ENCODE measurements at regions not wholly inside any gene's neighbourhood (a gene's known extent, or its start where the extent isn't known, plus 50 kb on each side); places are given as distances from the start of the nearest gene placed in this dataset.
A peak's percentile ranks its signal among the peaks of the same experiment; 100 is the strongest.

GRCh38 chr2:172300851-172301250 lies 126.5 kb upstream of the ITGA6 start:
- Mint-ChIP-seq H3K4me1 (ENCODE audit: low read depth, unreplicated experiment) (peaks cover 11% of the 10 kb centered on the region), H3K4me3 (ENCODE audit: unreplicated experiment) (no peak overlapping the region), H3K27ac (ENCODE audit: unreplicated experiment) (no peak overlapping the region), H3K9me3 (ENCODE audit: unreplicated experiment) (no peaks in the 10 kb centered on the region), H3K27me3 (ENCODE audit: insufficient read depth, unreplicated experiment) (peaks cover 12% of the 10 kb centered on the region), H3K36me3 (ENCODE audit: insufficient read depth, unreplicated experiment) (no peaks in the 10 kb centered on the region)
- DNase-seq, result peak in 1 of 2 experiments; percentile 17
- no peaks in the 10 kb centered on the region for H3K36me3 ChIP-seq (ENCODE audit: control insufficient read depth, insufficient read depth, low read length)
- H3K4me3 ChIP-seq (ENCODE audit: low read depth, low read length), result no peak overlapping the region
- no peaks in the 10 kb centered on the region for H3K4me1 ChIP-seq
- H3K27me3 ChIP-seq (replicated peaks; ENCODE audit: control insufficient read depth, insufficient read depth, low read length), result 0 out of 2 replicates have a peak, but pooled peaks cover 2% of the 10 kb centered on the region
- intact Hi-C loops (cut with micrococcal nuclease; ENCODE audit: unreplicated experiment), result no loop called here
- no peaks in the 10 kb centered on the region for H3K9me3 ChIP-seq
- BruUV-seq (replicated peaks), result no TSS peak
- ChIA-PET CTCF (no interaction called here), POLR2A (no interaction called here)
- TF ChIP-seq CTCF (IDR thresholded peaks at IDR 0.05; ENCODE audit: insufficient read depth in 1 of 2, low read depth in 1 of 2, low read length in 1 of 2, severe bottlenecking in 1 of 2, unreplicated experiment in 1 of 2), result no peak

- intact Hi-C loops (cut with micrococcal nuclease; ENCODE audit: unreplicated experiment), result no loop called here
- no peaks in the 10 kb centered on the region for H3K4me1 Mint-ChIP-seq (ENCODE audit: low read depth, unreplicated experiment)
- H3K9me3 ChIP-seq, result no peaks in the 10 kb centered on the region
- no TSS peak for BruUV-seq (replicated peaks)
- 0 out of 2 replicates have a peak, but pooled peaks cover 2% of the 10 kb centered on the region for H3K27me3 ChIP-seq (replicated peaks; ENCODE audit: control insufficient read depth, insufficient read depth, low read length)
- H3K4me3 ChIP-seq (ENCODE audit: low read depth, low read length), result no peak overlapping the region
- H3K4me1 ChIP-seq, result no peaks in the 10 kb centered on the region
- ChIA-PET CTCF (no interaction called here), POLR2A (no interaction called here)
- no peaks in the 10 kb centered on the region for H3K36me3 ChIP-seq (ENCODE audit: control insufficient read depth, insufficient read depth, low read length)
- no peak overlapping the region for H3K4me3 Mint-ChIP-seq (ENCODE audit: unreplicated experiment)
- no peak for TF ChIP-seq CTCF (IDR thresholded peaks at IDR 0.05; ENCODE audit: insufficient read depth in 1 of 2, low read depth in 1 of 2, low read length in 1 of 2, severe bottlenecking in 1 of 2, unreplicated experiment in 1 of 2)
- no peaks in the 10 kb centered on the region for H3K36me3 Mint-ChIP-seq (ENCODE audit: insufficient read depth, unreplicated experiment)
- no peaks in the 10 kb centered on the region for H3K9me3 Mint-ChIP-seq (ENCODE audit: unreplicated experiment)
- DNase-seq, result no peak
- no peak overlapping the region for H3K27ac Mint-ChIP-seq (ENCODE audit: unreplicated experiment)
- H3K27me3 Mint-ChIP-seq (ENCODE audit: insufficient read depth, unreplicated experiment), result peaks cover 3% of the 10 kb centered on the region
These were observed 122.3 kb upstream of the ITGA6 start for GRCh38 chr2:172305066-172305465.

- Mint-ChIP-seq H3K4me1 (ENCODE audit: low read depth, unreplicated experiment) (no peaks in the 10 kb centered on the region), H3K27me3 (ENCODE audit: insufficient read depth, unreplicated experiment) (no peaks in the 10 kb centered on the region), H3K27ac (ENCODE audit: unreplicated experiment) (no peak overlapping the region), H3K4me3 (ENCODE audit: unreplicated experiment) (no peak overlapping the region), H3K9me3 (ENCODE audit: unreplicated experiment) (no peaks in the 10 kb centered on the region), H3K36me3 (ENCODE audit: insufficient read depth, unreplicated experiment) (no peaks in the 10 kb centered on the region)
- H3K27me3 ChIP-seq (replicated peaks; ENCODE audit: control insufficient read depth, insufficient read depth, low read length), result no peaks in the 10 kb centered on the region
- intact Hi-C loops (cut with micrococcal nuclease; ENCODE audit: unreplicated experiment), result no loop called here
- POLR2A ChIA-PET, result no interaction called here
- CTCF ChIA-PET, result no interaction called here
- no peak for TF ChIP-seq CTCF (IDR thresholded peaks at IDR 0.05; ENCODE audit: insufficient read depth in 1 of 2, low read depth in 1 of 2, low read length in 1 of 2, severe bottlenecking in 1 of 2, unreplicated experiment in 1 of 2)
- H3K36me3 ChIP-seq (ENCODE audit: control insufficient read depth, insufficient read depth, low read length), result no peaks in the 10 kb centered on the region
- DNase-seq, result no peak
- no peaks in the 10 kb centered on the region for H3K4me1 ChIP-seq
- no peaks in the 10 kb centered on the region for H3K9me3 ChIP-seq
- BruUV-seq (replicated peaks), result no TSS peak
- H3K4me3 ChIP-seq (ENCODE audit: low read depth, low read length), result no peak overlapping the region
These were observed 119.6 kb upstream of the ITGA6 start for GRCh38 chr2:172307800-172308199.
